ENCODE measurements at regions not wholly inside any gene's neighbourhood (a gene's known extent, or its start where the extent isn't known, plus 50 kb on each side); places are given as distances from the start of the nearest gene placed in this dataset.

GRCh38 chr11:38683484-38683883, 2085.4 kb upstream of the RAG2 start:
- TF ChIP-seq USF1 (IDR thresholded peaks at IDR 0.05; ENCODE audit: borderline replicate concordance, extremely low read length, insufficient read depth, low read depth, low read length), result no peak
- no peak for TF ChIP-seq NR2C1 (IDR thresholded peaks at IDR 0.05)
- no peak for TF ChIP-seq ZNF592 (IDR thresholded peaks at IDR 0.05)
- TF ChIP-seq HDGF (IDR thresholded peaks at IDR 0.05), result no peak
- TF ChIP-seq POLR2AphosphoS5 (IDR thresholded peaks at IDR 0.05; ENCODE audit: low read length), result no peak
- no peak for TF ChIP-seq RAD21 (IDR thresholded peaks at IDR 0.05; ENCODE audit: insufficient read depth, low read depth, low read length)
- no peak for TF ChIP-seq DPF2 (IDR thresholded peaks at IDR 0.05)
- TF ChIP-seq BHLHE40 (IDR thresholded peaks at IDR 0.05; ENCODE audit: borderline replicate concordance in 1 of 2, low read depth in 2 of 2, low read length in 1 of 2), result no peak
- TF ChIP-seq EP300 (IDR thresholded peaks at IDR 0.05; ENCODE audit: borderline replicate concordance in 1 of 2, control insufficient read depth in 1 of 2, low read depth in 2 of 2, low read length in 2 of 2), result no peak
- no peak for TF ChIP-seq YY1 (IDR thresholded peaks at IDR 0.05; ENCODE audit: low read depth, low read length)
- TF ChIP-seq EGR1 (IDR thresholded peaks at IDR 0.05; ENCODE audit: borderline replicate concordance in 1 of 2, low read depth in 2 of 2, low read length in 2 of 2), result no peak
- TF ChIP-seq CTCF (IDR thresholded peaks at IDR 0.05 in 2 of 3, conservative IDR thresholded peaks at IDR 0.05 in 1 of 3; ENCODE audit: control insufficient read depth in 2 of 3, extremely low read depth in 1 of 3, insufficient read depth in 1 of 3, low read depth in 3 of 3, low read length in 3 of 3), result no peak
- TF ChIP-seq ESRRA (IDR thresholded peaks at IDR 0.05; ENCODE audit: low read length), result no peak
- no peak for TF ChIP-seq MAX (IDR thresholded peaks at IDR 0.05; ENCODE audit: low read depth, low read length)

Measured in GM12878 (cell line).